Natural killer cell (primary cell): ENCODE measurements at regions not wholly inside any gene's neighbourhood (a gene's known extent, or its start where the extent isn't known, plus 50 kb on each side); places are given as distances from the start of the nearest gene placed in this dataset.

Source experiments
- ATAC-seq, 3 donors: fragments of 150-1000 bp in 2 of 3; fragments of 200-7000 bp in 1 of 3; cut with Tn5 transposase; 1 replicate in 1 of 3; 2 replicates in 2 of 3; pipeline ENCODE4 v1.10.0; 2021; ENCODE audit warnings: mild to moderate bottlenecking in 2 of 3, moderate library complexity in 2 of 3
- DNase-seq, 2 donors: peaks; one replicate each; pipeline versions ENCODE4 v3.0.0 to v3.0.0-alpha.2; 2013 to 2021; ENCODE audit warnings: mixed read lengths in 1 of 2
- H3K27ac ChIP-seq: one replicate; pipeline ENCODE4 v1.5.1; 2013; ENCODE audit warnings: mild to moderate bottlenecking, low read length
- H3K27me3 ChIP-seq: one replicate; pipeline ENCODE4 v1.6.1; 2013; ENCODE audit warnings: low read length; ENCODE audit not compliant: control insufficient read depth, insufficient read depth
- H3K36me3 ChIP-seq: one replicate; pipeline ENCODE4 v1.6.1; 2013; ENCODE audit warnings: low read length; ENCODE audit not compliant: control insufficient read depth, insufficient read depth
- H3K4me1 ChIP-seq: one replicate; pipeline ENCODE4 v1.6.1; 2013; ENCODE audit warnings: low read length; ENCODE audit not compliant: control insufficient read depth, insufficient read depth
- H3K4me3 ChIP-seq: one replicate; pipeline ENCODE4 v1.5.1; 2013; ENCODE audit warnings: low read length
- H3K9me3 ChIP-seq: one replicate; pipeline ENCODE4 v1.6.1; 2013; ENCODE audit warnings: low read length; ENCODE audit not compliant: control insufficient read depth, insufficient read depth
- H3K27ac Mint-ChIP-seq, 2 donors: one replicate each; pipeline ENCODE4 v1.8.0; 2022; ENCODE audit warnings: mild to moderate bottlenecking in 2 of 2, mixed read lengths in 2 of 2, moderate library complexity in 1 of 2
- H3K27me3 Mint-ChIP-seq, 2 donors: one replicate each; pipeline ENCODE4 v1.8.0; 2022; ENCODE audit warnings: low read depth in 2 of 2, mixed read lengths in 2 of 2
- H3K36me3 Mint-ChIP-seq: one replicate; pipeline ENCODE4 v1.8.0; 2022; ENCODE audit warnings: mixed read lengths
- H3K4me1 Mint-ChIP-seq, 2 donors: one replicate each; pipeline ENCODE4 v1.8.0; 2022; ENCODE audit warnings: mixed read lengths in 2 of 2
- H3K4me3 Mint-ChIP-seq: one replicate; pipeline ENCODE4 v1.8.0; 2022; ENCODE audit warnings: mild to moderate bottlenecking, moderate library complexity, mixed read lengths
- H3K9me3 Mint-ChIP-seq, 2 donors: one replicate each; pipeline ENCODE4 v1.8.0; 2022; ENCODE audit warnings: mixed read lengths in 2 of 2
- WGBS: methylation state at CpG from one replicate; pipeline ENCODE4 v1.1.7; 2013; ENCODE audit warnings: missing lambda C conversion rate; ENCODE audit not compliant: insufficient coverage; 5-methylcytosine and 5-hydroxymethylcytosine counted together
- intact Hi-C: fragments of 100-400 bp; cut with micrococcal nuclease; formaldehyde crosslinking; loops from one replicate; pipeline ENCODE4 v1.14.2; 2022
- TF ChIP-seq, protein P1 (sequence below): fragments of 200-600 bp; IDR thresholded peaks from one replicate; pipeline ENCODE4 v1.8.0; 2022; ENCODE audit warnings: antibody characterized with exemption

- Histone ChIP-seq H3K27me3 (no peaks in the 10 kb centered on the region), H3K4me3 (no peak overlapping the region), H3K4me1 (peaks cover 45% of the 10 kb centered on the region), H3K9me3 (no peaks in the 10 kb centered on the region), H3K27ac (no peak overlapping the region), H3K36me3 (peaks cover 3% of the 10 kb centered on the region)
- no peaks in the 10 kb centered on the region for H3K36me3 Mint-ChIP-seq
- TF ChIP-seq, protein P1, sequence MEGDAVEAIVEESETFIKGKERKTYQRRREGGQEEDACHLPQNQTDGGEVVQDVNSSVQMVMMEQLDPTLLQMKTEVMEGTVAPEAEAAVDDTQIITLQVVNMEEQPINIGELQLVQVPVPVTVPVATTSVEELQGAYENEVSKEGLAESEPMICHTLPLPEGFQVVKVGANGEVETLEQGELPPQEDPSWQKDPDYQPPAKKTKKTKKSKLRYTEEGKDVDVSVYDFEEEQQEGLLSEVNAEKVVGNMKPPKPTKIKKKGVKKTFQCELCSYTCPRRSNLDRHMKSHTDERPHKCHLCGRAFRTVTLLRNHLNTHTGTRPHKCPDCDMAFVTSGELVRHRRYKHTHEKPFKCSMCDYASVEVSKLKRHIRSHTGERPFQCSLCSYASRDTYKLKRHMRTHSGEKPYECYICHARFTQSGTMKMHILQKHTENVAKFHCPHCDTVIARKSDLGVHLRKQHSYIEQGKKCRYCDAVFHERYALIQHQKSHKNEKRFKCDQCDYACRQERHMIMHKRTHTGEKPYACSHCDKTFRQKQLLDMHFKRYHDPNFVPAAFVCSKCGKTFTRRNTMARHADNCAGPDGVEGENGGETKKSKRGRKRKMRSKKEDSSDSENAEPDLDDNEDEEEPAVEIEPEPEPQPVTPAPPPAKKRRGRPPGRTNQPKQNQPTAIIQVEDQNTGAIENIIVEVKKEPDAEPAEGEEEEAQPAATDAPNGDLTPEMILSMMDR, result no peak
- ATAC-seq, result no peak
- intact Hi-C loops, result no loop called here
- no peaks in the 10 kb centered on the region for H3K9me3 Mint-ChIP-seq
- no peak for DNase-seq
- peaks cover 0 to 17% of the 10 kb centered on the region in 2 donors for H3K4me1 Mint-ChIP-seq
- WGBS, result 96% methylated on average over 4 of the region's 10 CpGs
- H3K27ac Mint-ChIP-seq, result no peak overlapping the region
- H3K4me3 Mint-ChIP-seq, result no peak overlapping the region
- H3K27me3 Mint-ChIP-seq, result no peaks in the 10 kb centered on the region
These were observed 51.7 kb upstream of the CLCN4 start for GRCh38 chrX:10104958-10105658.

DNA sequence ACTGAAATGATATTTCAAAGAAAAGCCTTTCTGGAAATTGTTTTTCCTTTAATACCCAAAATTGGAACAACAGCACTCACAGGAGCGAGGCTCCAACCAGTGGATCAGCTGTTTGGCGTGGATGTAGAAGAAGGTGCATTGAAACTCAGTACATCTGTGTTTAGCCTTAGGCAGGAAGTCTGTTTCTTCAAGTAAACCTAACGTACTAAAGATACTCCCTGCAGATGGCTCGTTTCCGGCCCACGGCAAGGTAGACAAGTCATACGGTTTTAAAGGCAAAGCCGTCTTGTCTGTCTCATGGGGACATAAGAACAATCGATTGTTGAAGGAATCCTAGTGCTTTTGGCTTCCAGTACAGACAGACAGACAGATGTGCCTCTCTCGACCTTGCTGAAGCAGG lies 50.0 kb upstream of the CLCN4 start:
- H3K27ac Mint-ChIP-seq, result peak overlapping the region; percentile 5 to 31
- DNase-seq (peak in 1 of 2 donors; percentile 78), ATAC-seq (peak; percentile 44 to 54 (median 50))
- Histone ChIP-seq H3K27ac (peak overlapping the region; percentile 54), H3K36me3 (peaks cover 3% of the 10 kb centered on the region), H3K4me1 (peaks cover 49% of the 10 kb centered on the region), H3K9me3 (no peaks in the 10 kb centered on the region), H3K27me3 (no peaks in the 10 kb centered on the region), H3K4me3 (no peak overlapping the region)
- peaks cover 0 to 26% of the 10 kb centered on the region in 2 donors for H3K4me1 Mint-ChIP-seq
- H3K36me3 Mint-ChIP-seq, result no peaks in the 10 kb centered on the region
- intact Hi-C loops, result no loop called here
- 39% methylated on average over 8 of the region's 10 CpGs for WGBS
- no peaks in the 10 kb centered on the region for H3K27me3 Mint-ChIP-seq
- no peaks in the 10 kb centered on the region for H3K9me3 Mint-ChIP-seq
- TF ChIP-seq, protein P1, result no peak
- no peak overlapping the region for H3K4me3 Mint-ChIP-seq
